ENCODE measurements at regions not wholly inside any gene's neighbourhood (a gene's known extent, or its start where the extent isn't known, plus 50 kb on each side); places are given as distances from the start of the nearest gene placed in this dataset.

- no peak overlapping the region for H3K4me3 ChIP-seq
- intact Hi-C loops (cut with DNase I; ENCODE audit: low total_unique reads), result no loop called here
- TF ChIP-seq CTCF (IDR thresholded peaks at IDR 0.05 in 4 of 5, conservative IDR thresholded peaks at IDR 0.05 in 1 of 5) (no peak), POLR2A (IDR thresholded peaks at IDR 0.05) (no peak)
- in situ Hi-C loops (cut with MboI; ENCODE audit: low sequenced_read_pairs in 4 of 4), result no loop called here
- DNase-seq (no peak), ATAC-seq (no peak)
- no peaks in the 10 kb centered on the region for H3K27me3 ChIP-seq
- no peak overlapping the region for H3K27ac ChIP-seq
- peaks cover 44 to 49% of the 10 kb centered on the region in 2 donors for H3K4me1 ChIP-seq
- H3K9me3 ChIP-seq, result no peaks in the 10 kb centered on the region
- no peaks in the 10 kb centered on the region for H3K36me3 ChIP-seq
Observed at GRCh38 chr12:123054371-123054770, 73.9 kb downstream of the ARL6IP4 start.

- peak overlapping the region in 3 of 4 donors; percentile 84 to 94 (median 88) for H3K27ac ChIP-seq
- no peaks in the 10 kb centered on the region for H3K27me3 ChIP-seq
- intact Hi-C loops (cut with DNase I; ENCODE audit: low total_unique reads) (no loop called here), in situ Hi-C loops (cut with MboI; ENCODE audit: low sequenced_read_pairs in 4 of 4) (no loop called here)
- TF ChIP-seq POLR2A (IDR thresholded peaks at IDR 0.05) (no peak), CTCF (IDR thresholded peaks at IDR 0.05 in 4 of 5, conservative IDR thresholded peaks at IDR 0.05 in 1 of 5) (no peak)
- H3K9me3 ChIP-seq, result no peaks in the 10 kb centered on the region
- no peak for ATAC-seq
- H3K4me3 ChIP-seq, result no peak overlapping the region
- H3K4me1 ChIP-seq, result peaks cover 46 to 47% of the 10 kb centered on the region in 2 donors
- DNase-seq, result no peak
- H3K36me3 ChIP-seq, result no peaks in the 10 kb centered on the region
Observed at GRCh38 chr12:123051556-123051955, 71.1 kb downstream of the ARL6IP4 start.

- no peaks in the 10 kb centered on the region for H3K27me3 ChIP-seq
- in situ Hi-C loops (cut with MboI; ENCODE audit: low sequenced_read_pairs in 4 of 4), result no loop called here
- H3K27ac ChIP-seq, result peak overlapping the region; percentile 84 to 94 (median 90)
- H3K4me1 ChIP-seq, result peaks cover 40 to 41% of the 10 kb centered on the region in 2 donors
- TF ChIP-seq CTCF (IDR thresholded peaks at IDR 0.05 in 4 of 5, conservative IDR thresholded peaks at IDR 0.05 in 1 of 5) (no peak), POLR2A (IDR thresholded peaks at IDR 0.05) (no peak)
- no peak for DNase-seq
- H3K9me3 ChIP-seq, result no peaks in the 10 kb centered on the region
- H3K36me3 ChIP-seq, result no peaks in the 10 kb centered on the region
- peak in 1 of 2 donors; percentile 6 for ATAC-seq
- no peak overlapping the region for H3K4me3 ChIP-seq
- intact Hi-C loops (cut with DNase I; ENCODE audit: low total_unique reads), result loop anchor here (1.0 kb wide), 2 partner anchors 13 to 46 kb away; no protein-coding TSS in a partner anchor
Observed at GRCh38 chr12:123050913-123051312, 70.4 kb downstream of the ARL6IP4 start.

GRCh38 chr12:123050331-123050831, 69.9 kb downstream of the ARL6IP4 start:
- Histone ChIP-seq H3K27ac (peak overlapping the region; percentile 84 to 94 (median 90)), H3K9me3 (no peaks in the 10 kb centered on the region), H3K36me3 (no peaks in the 10 kb centered on the region), H3K4me3 (no peak overlapping the region), H3K4me1 (peaks cover 35% of the 10 kb centered on the region in 2 donors), H3K27me3 (no peaks in the 10 kb centered on the region)
- DNase-seq (peak; percentile 77 to 92), ATAC-seq (peak; percentile 88 to 94)
- in situ Hi-C loops (cut with MboI; ENCODE audit: low sequenced_read_pairs in 4 of 4) (no loop called here), intact Hi-C loops (cut with DNase I; ENCODE audit: low total_unique reads) (loop anchor here (1.0 kb wide), 2 partner anchors 14 to 47 kb away; no protein-coding TSS in a partner anchor)
- TF ChIP-seq POLR2A (IDR thresholded peaks at IDR 0.05), result no peak
- no peak for TF ChIP-seq CTCF (IDR thresholded peaks at IDR 0.05 in 4 of 5, conservative IDR thresholded peaks at IDR 0.05 in 1 of 5)
